RKO (cell line): ENCODE measurements at regions not wholly inside any gene's neighbourhood (a gene's known extent, or its start where the extent isn't known, plus 50 kb on each side); places are given as distances from the start of the nearest gene placed in this dataset.
"Not testable (repeated sequence)": the region's sequence is repeated elsewhere in the genome, so short reads cannot be mapped to it uniquely, and the experiment has no call there.

Experiments
- DNase-seq: peaks from one replicate; pipeline ENCODE4 v3.0.0-alpha.2; 2016; ENCODE audit warnings: low spot score

DNA sequence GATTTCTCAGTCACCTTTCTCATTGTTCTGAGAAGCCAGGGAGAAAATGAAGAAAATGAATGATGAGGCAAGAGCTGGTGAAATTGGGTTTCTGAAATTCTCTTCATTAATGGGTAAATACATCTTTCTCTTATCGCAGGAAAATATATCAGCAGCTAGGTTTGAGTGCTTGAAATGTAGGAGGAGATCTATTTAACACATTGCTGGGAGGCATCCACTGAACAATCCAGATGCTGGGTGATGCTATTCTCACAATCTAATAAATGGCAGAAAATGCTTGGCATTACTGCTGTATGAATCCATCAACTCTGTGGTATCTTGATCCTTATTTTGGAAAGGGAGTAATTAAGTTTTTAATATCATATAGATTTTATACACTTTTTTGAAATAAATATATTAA is 199.6 kb upstream of the LRP1B start:
- DNase-seq = no peak

GRCh38 chr2:142325870-142326269 is 195.1 kb upstream of the LRP1B start:
- no peak for DNase-seq

DNA sequence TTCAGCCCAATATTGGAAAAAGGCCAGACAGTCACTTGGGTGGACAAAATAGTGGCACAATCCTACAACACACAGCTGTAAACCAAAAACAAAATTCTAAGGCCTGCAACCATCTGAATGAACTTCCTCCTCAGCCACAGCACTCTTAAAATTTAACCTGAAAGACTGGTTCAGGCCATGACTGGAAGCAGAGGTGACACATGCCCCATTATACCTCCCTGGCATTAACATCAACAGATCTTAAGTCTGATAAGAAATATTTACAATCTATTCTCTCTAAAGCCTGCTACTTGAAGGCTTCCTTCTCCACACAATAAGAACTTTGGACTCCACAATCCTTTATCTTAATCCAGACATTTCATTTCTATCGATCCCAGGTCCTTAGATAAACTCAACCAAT is 192.4 kb upstream of the LRP1B start:
- DNase-seq = no peak

GRCh38 chr2:142321706-142322280 is 191.0 kb upstream of the LRP1B start:
- DNase-seq = peak; percentile 1

DNA sequence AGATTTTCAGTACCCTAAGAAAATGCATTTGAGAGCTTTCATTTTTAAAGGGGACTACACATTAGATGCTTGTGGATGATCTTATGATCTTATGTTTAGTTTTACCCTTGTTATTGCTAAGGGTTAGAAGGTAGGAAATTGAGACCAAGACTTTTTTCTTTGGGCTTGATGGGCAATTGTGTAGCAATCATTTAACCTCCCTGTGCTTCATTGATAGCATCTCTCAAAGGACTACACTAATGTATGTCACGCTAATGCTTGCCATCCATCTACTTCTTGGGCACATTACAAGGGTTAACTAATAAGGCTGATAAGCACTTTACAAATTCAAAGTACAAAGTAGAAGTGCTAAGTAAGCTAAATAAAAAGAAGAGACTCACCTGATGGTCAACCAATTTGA is 189.3 kb upstream of the LRP1B start:
- DNase-seq = no peak

DNA sequence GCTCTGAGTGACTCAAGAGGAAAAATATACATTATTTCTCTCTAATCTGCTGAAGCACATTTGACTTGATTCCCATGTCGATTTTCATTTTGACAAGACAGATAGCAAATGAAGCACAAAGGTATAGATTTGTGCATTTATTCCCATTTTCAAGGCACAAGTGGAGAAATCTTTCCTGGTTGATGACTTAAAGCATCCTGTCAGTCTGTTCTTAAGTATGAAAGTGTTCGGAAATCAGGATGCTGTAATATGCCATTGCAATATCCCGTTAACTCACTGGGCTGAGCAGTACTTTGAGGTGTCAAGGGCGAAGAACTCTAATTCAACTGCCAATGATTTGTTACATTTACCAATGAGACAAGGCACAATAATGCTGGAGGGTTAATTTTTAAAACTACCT is 185.2 kb upstream of the LRP1B start:
- no peak for DNase-seq

- DNase-seq = no peak
These were observed 184.5 kb upstream of the LRP1B start for GRCh38 chr2:142315346-142315745.

DNA sequence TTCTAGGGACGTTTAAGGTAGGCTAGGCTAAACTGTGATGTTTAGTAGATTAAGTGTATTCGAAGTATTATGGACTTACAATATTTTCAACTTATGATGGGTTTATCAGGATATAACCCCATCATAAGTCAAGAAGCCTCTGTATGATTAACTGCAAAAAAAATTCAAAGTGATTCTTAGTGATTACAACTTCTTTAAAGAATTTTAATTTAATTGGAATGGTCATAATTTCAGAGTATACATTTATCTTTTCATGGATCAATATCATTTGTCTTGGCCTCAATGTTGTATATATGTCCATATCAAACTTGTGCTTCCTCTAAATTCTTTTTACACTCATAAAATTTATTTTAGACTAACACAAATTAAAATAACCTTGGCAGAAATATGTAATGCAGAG is 183.3 kb upstream of the LRP1B start:
- DNase-seq = no peak

- no peak for DNase-seq
These were observed 179.7 kb upstream of the LRP1B start for GRCh38 chr2:142310530-142310929.

GRCh38 chr2:142308744-142309143 is 177.9 kb upstream of the LRP1B start:
- no peak for DNase-seq

- no peak for DNase-seq
These were observed 176.8 kb upstream of the LRP1B start for GRCh38 chr2:142307616-142308115.

DNA sequence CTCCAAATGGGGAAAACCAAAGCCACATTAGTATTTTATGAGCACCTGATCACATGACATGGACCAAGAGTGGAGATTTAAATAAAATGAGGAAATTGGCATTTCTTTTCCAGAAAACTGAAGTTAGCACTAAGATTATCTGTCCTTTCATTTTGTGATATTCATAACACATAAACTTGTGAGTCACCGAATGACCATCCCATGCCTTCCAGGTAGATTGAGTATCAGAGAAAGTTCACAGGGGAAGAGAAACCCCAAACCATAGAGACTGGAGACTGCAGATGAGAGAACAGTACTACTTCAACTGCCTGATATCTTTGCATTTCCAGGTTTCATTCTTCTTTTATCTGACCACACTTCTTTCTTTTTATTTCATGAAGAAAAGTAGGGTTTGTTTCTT is 176.3 kb upstream of the LRP1B start:
- no peak for DNase-seq

- DNase-seq = no peak
These were observed 175.3 kb upstream of the LRP1B start for GRCh38 chr2:142306131-142306530.

- no peak for DNase-seq
These were observed 169.7 kb upstream of the LRP1B start for GRCh38 chr2:142300517-142300916.

- DNase-seq = no peak
These were observed 168.2 kb upstream of the LRP1B start for GRCh38 chr2:142299021-142299420.

DNA sequence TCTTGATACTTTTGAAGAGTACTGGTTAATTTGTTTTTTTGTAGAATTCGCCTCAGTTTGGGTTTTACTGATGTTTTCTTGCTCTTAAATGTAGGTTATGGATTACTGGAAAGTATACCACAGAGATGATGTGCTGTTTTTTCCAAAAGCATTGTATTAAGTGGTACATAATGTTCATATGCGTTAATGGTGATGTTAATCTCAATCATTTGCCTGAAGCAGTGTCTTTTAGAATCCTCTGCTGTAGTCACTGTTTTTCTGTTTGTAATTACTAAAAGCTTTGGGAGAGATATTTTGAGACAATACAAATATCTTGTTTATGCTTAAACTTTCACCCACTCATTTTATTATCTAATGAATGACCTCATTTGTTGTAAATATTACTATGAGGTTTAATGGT is 163.4 kb upstream of the LRP1B start:
- no peak for DNase-seq

GRCh38 chr2:142291969-142292368 is 161.2 kb upstream of the LRP1B start:
- no peak for DNase-seq

GRCh38 chr2:142290931-142291330 is 160.1 kb upstream of the LRP1B start:
- no peak for DNase-seq

GRCh38 chr2:142286618-142287017 is 155.8 kb upstream of the LRP1B start:
- DNase-seq = peak; percentile 35

DNA sequence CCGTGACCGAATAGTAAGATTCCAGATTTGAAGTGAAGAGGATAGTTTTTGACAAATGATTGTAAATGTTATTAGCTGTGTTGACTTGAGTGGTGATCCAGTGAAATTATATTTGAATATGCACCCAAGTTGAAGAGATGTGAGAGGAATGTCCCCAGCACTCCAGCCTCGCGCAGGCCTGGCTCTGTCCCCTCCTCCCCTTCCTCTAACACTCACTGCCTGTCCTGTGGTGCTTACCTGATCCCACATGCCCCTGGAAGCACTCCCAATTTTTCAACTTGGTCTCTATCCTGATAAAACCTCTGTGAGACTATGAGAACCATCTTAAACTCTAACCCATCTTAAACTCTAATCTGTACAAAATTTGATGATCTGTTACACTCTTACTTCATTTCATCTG is 154.7 kb upstream of the LRP1B start:
- no peak for DNase-seq

DNA sequence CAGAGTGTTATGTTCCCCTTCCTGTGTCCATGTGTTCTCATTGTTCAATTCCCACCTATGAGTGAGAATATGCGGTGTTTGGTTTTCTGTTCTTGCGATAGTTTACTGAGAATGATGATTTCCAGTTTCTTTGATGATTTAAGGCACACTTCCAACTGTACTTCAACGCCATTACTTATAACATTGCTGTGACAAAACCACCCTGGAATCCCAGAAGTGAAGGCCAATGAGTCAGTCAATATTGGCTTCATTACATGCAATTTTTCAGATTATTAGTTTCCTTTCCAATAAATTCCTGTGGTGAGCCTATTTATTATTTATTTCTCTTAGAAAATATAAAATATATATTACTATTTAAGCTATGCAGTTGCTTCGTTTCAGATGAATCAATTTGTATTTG is 153.5 kb upstream of the LRP1B start:
- DNase-seq = not testable (repeated sequence)

- no peak for DNase-seq
These were observed 150.0 kb upstream of the LRP1B start for GRCh38 chr2:142280831-142281230.

- DNase-seq = no peak
These were observed 140.2 kb upstream of the LRP1B start for GRCh38 chr2:142270990-142271389.

- no peak for DNase-seq
These were observed 139.5 kb upstream of the LRP1B start for GRCh38 chr2:142270291-142270690.

GRCh38 chr2:142259356-142259755 is 128.5 kb upstream of the LRP1B start:
- no peak for DNase-seq
